Stomach (tissue), 8 donors: ENCODE measurements at regions not wholly inside any gene's neighbourhood (a gene's known extent, or its start where the extent isn't known, plus 50 kb on each side); places are given as distances from the start of the nearest gene placed in this dataset.

Experiments used
- DNase-seq, 2 donors: peaks; one replicate each; pipeline versions ENCODE4 v3.0.0 to v3.0.0-alpha.2; 2013 to 2019
- H3K27ac ChIP-seq, 5 donors: fragments of 200-600 bp in 4 of 5; sonication (generic) in 4 of 5; one replicate each; pipeline ENCODE4 v1.5.1; 2013 to 2019; ENCODE audit warnings: mild to moderate bottlenecking in 1 of 5, moderate library complexity in 1 of 5
- H3K27me3 ChIP-seq, 3 donors: fragments of 200-600 bp; sonication (generic); one replicate each; pipeline ENCODE4 v1.5.1; 2017 to 2019; ENCODE audit warnings: mixed run types in 1 of 3
- H3K36me3 ChIP-seq, 4 donors: fragments of 200-600 bp; sonication (generic); 1 replicate in 3 of 4; 2 replicates in 1 of 4; pipeline ENCODE4 v1.5.1; 2016 to 2019
- H3K4me1 ChIP-seq, 4 donors: fragments of 200-600 bp; sonication (generic); one replicate each; pipeline ENCODE4 v1.5.1; 2016 to 2019
- H3K4me3 ChIP-seq, 4 donors: fragments of 200-600 bp; sonication (generic) in 3 of 4; one replicate each; pipeline ENCODE4 v1.5.1; 2016 to 2019; ENCODE audit warnings: mild to moderate bottlenecking in 1 of 4
- H3K9me3 ChIP-seq, 4 donors: fragments of 200-600 bp; sonication (generic); one replicate each; pipeline ENCODE4 v1.5.1; 2016 to 2019
- CTCF ChIP-seq, 7 experiments: fragments of 450-650 bp in 4 of 7; fragments of 200-600 bp in 3 of 7; sonication (generic) in 3 of 7; IDR thresholded peaks; one replicate each; pipeline ENCODE4 v1.5.1; 2016 to 2019; ENCODE audit warnings: antibody characterized with exemption in 7 of 7, control low read depth in 2 of 7, mild to moderate bottlenecking in 1 of 7
- EP300 ChIP-seq: sonication (generic); formaldehyde crosslinking; IDR thresholded peaks from one replicate; pipeline ENCODE4 v1.6.1; 2017; ENCODE audit warnings: antibody characterized with exemption
- POLR2A ChIP-seq, 4 donors: fragments of 450-650 bp; IDR thresholded peaks; one replicate each; pipeline ENCODE4 v1.6.1; 2016; ENCODE audit warnings: antibody characterized with exemption in 4 of 4, control low read depth in 2 of 4, mild to moderate bottlenecking in 1 of 4, moderate library complexity in 1 of 4
- POLR2AphosphoS5 ChIP-seq, 3 donors: sonication (generic); formaldehyde crosslinking; IDR thresholded peaks; one replicate each; pipeline ENCODE4 v1.6.1; 2016; ENCODE audit warnings: antibody characterized with exemption in 3 of 3
- whole genome bisulfite sequencing, 5 donors: extraction: QIAGEN DNeasy Blood & Tissue Kit in 3 of 5; methylation state at CpG; one replicate each; pipeline versions ENCODE4 v1.1.5 to v1.1.7; 2013 to 2018; 5-methylcytosine and 5-hydroxymethylcytosine counted together
- intact Hi-C: fragments of 100-400 bp; cut with DNase I; formaldehyde crosslinking; loops from one replicate; pipeline ENCODE4 v1.15.1; 2023; ENCODE audit warnings: low total_unique reads
- donor health status: healthy with polysubstance abuse.
- donor health status: Bipolar disorder and iron deficiency.
- donor health status: healthy.

GRCh38 chr4:125991398-125991797, 676.6 kb downstream of the FAT4 start:
- intact Hi-C loops = no loop called here

GRCh38 chr4:125992891-125993290, 678.1 kb downstream of the FAT4 start:
- 82 to 90% (median 84%) methylated on average over 2 of the region's 2 CpGs for WGBS, 5 donors
- Histone ChIP-seq H3K27me3 (no peaks in the 10 kb centered on the region), H3K36me3 (no peaks in the 10 kb centered on the region), H3K27ac (no peak overlapping the region), H3K4me3 (no peak overlapping the region), H3K4me1 (peaks cover 0 to 11% (median 0%) of the 10 kb centered on the region in 4 donors), H3K9me3 (no peaks in the 10 kb centered on the region)
- DNase-seq = no peak
- intact Hi-C loops = no loop called here
- no peak for TF ChIP-seq CTCF (IDR thresholded peaks at IDR 0.05)
- no peak for TF ChIP-seq POLR2A (IDR thresholded peaks at IDR 0.05)
- no peak for TF ChIP-seq POLR2AphosphoS5 (IDR thresholded peaks at IDR 0.05)
- no peak for TF ChIP-seq EP300

More at GRCh38 chr4:125991398-125991797, 676.6 kb downstream of the FAT4 start:
- H3K27me3 ChIP-seq = no peaks in the 10 kb centered on the region
- peaks cover 0 to 11% (median 0%) of the 10 kb centered on the region in 4 donors for H3K4me1 ChIP-seq
- WGBS, 5 donors = 35 to 73% (median 59%) methylated on average over 2 of the region's 2 CpGs
- TF ChIP-seq POLR2AphosphoS5 (IDR thresholded peaks at IDR 0.05) (no peak), EP300 (no peak), CTCF (IDR thresholded peaks at IDR 0.05) (no peak), POLR2A (IDR thresholded peaks at IDR 0.05) (no peak)
- H3K9me3 ChIP-seq = no peaks in the 10 kb centered on the region
- H3K27ac ChIP-seq = no peak overlapping the region
- no peaks in the 10 kb centered on the region for H3K36me3 ChIP-seq
- no peak for DNase-seq
- no peak overlapping the region for H3K4me3 ChIP-seq

GRCh38 chr4:125994024-125994423, 679.3 kb downstream of the FAT4 start:
- TF ChIP-seq CTCF (IDR thresholded peaks at IDR 0.05) (no peak), EP300 (no peak), POLR2AphosphoS5 (IDR thresholded peaks at IDR 0.05) (no peak), POLR2A (IDR thresholded peaks at IDR 0.05) (no peak)
- Histone ChIP-seq H3K4me3 (no peak overlapping the region), H3K27me3 (no peaks in the 10 kb centered on the region), H3K36me3 (no peaks in the 10 kb centered on the region), H3K4me1 (peaks cover 0 to 11% (median 0%) of the 10 kb centered on the region in 4 donors), H3K9me3 (no peaks in the 10 kb centered on the region), H3K27ac (no peak overlapping the region)
- peak in 1 of 2 donors; percentile 40 for DNase-seq
- WGBS, 5 donors = 55 to 80% (median 76%) methylated on average over 9 of the region's 9 CpGs
- intact Hi-C loops = no loop called here

- intact Hi-C loops = no loop called here
- no peak overlapping the region for H3K27ac ChIP-seq
- H3K9me3 ChIP-seq = no peaks in the 10 kb centered on the region
- no peak for DNase-seq
- TF ChIP-seq EP300 = no peak
- TF ChIP-seq POLR2A (IDR thresholded peaks at IDR 0.05) = no peak
- no peak for TF ChIP-seq POLR2AphosphoS5 (IDR thresholded peaks at IDR 0.05)
- TF ChIP-seq CTCF (IDR thresholded peaks at IDR 0.05) = no peak
- WGBS, 5 donors = 64 to 84% (median 74%) methylated on average over 1 of the region's 1 CpG
- no peaks in the 10 kb centered on the region for H3K36me3 ChIP-seq
- no peak overlapping the region for H3K4me3 ChIP-seq
- no peaks in the 10 kb centered on the region for H3K27me3 ChIP-seq
- peaks cover 0 to 11% (median 0%) of the 10 kb centered on the region in 4 donors for H3K4me1 ChIP-seq
These were observed 679.7 kb downstream of the FAT4 start for GRCh38 chr4:125994430-125994829.
